GM18951 (cell line): ENCODE measurements at regions not wholly inside any gene's neighbourhood (a gene's known extent, or its start where the extent isn't known, plus 50 kb on each side); places are given as distances from the start of the nearest gene placed in this dataset.
"Not testable (repeated sequence)": the region's sequence is repeated elsewhere in the genome, so short reads cannot be mapped to it uniquely, and the experiment has no call there.

Experiments
- POLR2A ChIP-seq: IDR thresholded peaks from 4 replicates; pipeline ENCODE4 v1.6.1; 2011; ENCODE audit warnings: mild to moderate bottlenecking; ENCODE audit not compliant: insufficient read length, insufficient read depth; ENCODE audit errors: extremely low read depth
- in situ Hi-C: fragments of 300-500 bp; cut with MboI; formaldehyde crosslinking; loops from one replicate; pipeline ENCODE4 v1.12.0; 2022; ENCODE audit warnings: low sequenced_read_pairs, mixed read lengths, inconsistent platforms; ENCODE audit not compliant: unreplicated experiment

- TF ChIP-seq POLR2A, result no peak
- in situ Hi-C loops, result no loop called here
Observed at GRCh38 chr4:111391829-111392228, 753.4 kb upstream of the FAM241A start.

GRCh38 chr4:111393781-111394180 lies 751.5 kb upstream of the FAM241A start:
- in situ Hi-C loops, result no loop called here
- TF ChIP-seq POLR2A, result no peak

- in situ Hi-C loops, result no loop called here
Observed at GRCh38 chr4:111398906-111399330, 746.3 kb upstream of the FAM241A start.

GRCh38 chr4:111399623-111400022 lies 745.6 kb upstream of the FAM241A start:
- in situ Hi-C loops, result no loop called here

More at GRCh38 chr4:111398906-111399330, 746.3 kb upstream of the FAM241A start:
- TF ChIP-seq POLR2A, result no peak

GRCh38 chr4:111400741-111401140 lies 744.5 kb upstream of the FAM241A start:
- in situ Hi-C loops, result no loop called here
- TF ChIP-seq POLR2A, result no peak

More at GRCh38 chr4:111399623-111400022, 745.6 kb upstream of the FAM241A start:
- no peak for TF ChIP-seq POLR2A

- TF ChIP-seq POLR2A, result no peak
- in situ Hi-C loops, result no loop called here
Observed at GRCh38 chr4:111404673-111405072, 740.6 kb upstream of the FAM241A start.

- in situ Hi-C loops, result no loop called here
- TF ChIP-seq POLR2A, result no peak
Observed at GRCh38 chr4:111405989-111406388, 739.3 kb upstream of the FAM241A start.

GRCh38 chr4:111410571-111410970 lies 734.7 kb upstream of the FAM241A start:
- no peak for TF ChIP-seq POLR2A
- in situ Hi-C loops, result no loop called here

GRCh38 chr4:111417521-111417920 lies 727.7 kb upstream of the FAM241A start:
- TF ChIP-seq POLR2A, result no peak
- in situ Hi-C loops, result no loop called here

GRCh38 chr4:111433441-111433840 lies 711.8 kb upstream of the FAM241A start:
- TF ChIP-seq POLR2A, result no peak
- in situ Hi-C loops, result no loop called here

- in situ Hi-C loops, result no loop called here
- no peak for TF ChIP-seq POLR2A
Observed at GRCh38 chr4:111434586-111434985, 710.7 kb upstream of the FAM241A start.

- in situ Hi-C loops, result no loop called here
- TF ChIP-seq POLR2A, result no peak
Observed at GRCh38 chr4:111435986-111436744, 709.1 kb upstream of the FAM241A start.

GRCh38 chr4:111441687-111442086 lies 703.6 kb upstream of the FAM241A start:
- TF ChIP-seq POLR2A, result no peak
- in situ Hi-C loops, result no loop called here

- in situ Hi-C loops, result not testable (repeated sequence)
Observed at GRCh38 chr4:111444836-111445235, 700.4 kb upstream of the FAM241A start.
